Parathyroid adenoma (tissue), 2 donors: ENCODE measurements at regions not wholly inside any gene's neighbourhood (a gene's known extent, or its start where the extent isn't known, plus 50 kb on each side); places are given as distances from the start of the nearest gene placed in this dataset.

Experiments
- H2AFZ ChIP-seq: fragments of 300-600 bp; sonication (generic); one replicate; pipeline ENCODE4 v1.7.0; 2017; ENCODE audit warnings: antibody characterized with exemption, mild to moderate bottlenecking
- H3K27ac ChIP-seq: fragments of 300-600 bp; sonication (generic); one replicate; pipeline ENCODE4 v1.7.0; 2017
- H3K27me3 ChIP-seq: fragments of 300-600 bp; sonication (generic); one replicate; pipeline ENCODE4 v1.7.0; 2017; ENCODE audit warnings: low read length; ENCODE audit not compliant: control insufficient read depth, insufficient read depth
- H3K36me3 ChIP-seq: fragments of 300-600 bp; sonication (generic); one replicate; pipeline ENCODE4 v1.7.0; 2017; ENCODE audit warnings: low read length; ENCODE audit not compliant: control insufficient read depth, insufficient read depth
- H3K4me1 ChIP-seq: fragments of 300-600 bp; sonication (generic); one replicate; pipeline ENCODE4 v1.7.0; 2017; ENCODE audit warnings: control low read depth
- H3K4me2 ChIP-seq: fragments of 300-600 bp; sonication (generic); one replicate; pipeline ENCODE4 v1.7.0; 2017; ENCODE audit warnings: low read length
- H3K4me3 ChIP-seq: fragments of 300-600 bp; sonication (generic); one replicate; pipeline ENCODE4 v1.7.0; 2017; ENCODE audit warnings: low read depth, low read length
- H3K79me2 ChIP-seq: fragments of 300-600 bp; sonication (generic); one replicate; pipeline ENCODE4 v1.7.0; 2017; ENCODE audit warnings: control low read depth
- H3K9ac ChIP-seq: fragments of 300-600 bp; sonication (generic); one replicate; pipeline ENCODE4 v1.7.0; 2017; ENCODE audit warnings: mild to moderate bottlenecking
- H3K9me3 ChIP-seq: fragments of 300-600 bp; sonication (generic); one replicate; pipeline ENCODE4 v1.7.0; 2017; ENCODE audit warnings: low read length; ENCODE audit not compliant: control insufficient read depth
- TF ChIP-seq, protein P1 (sequence below): fragments of 300-600 bp; sonication (generic); IDR thresholded peaks from one replicate; pipeline ENCODE4 v1.7.0; 2017; ENCODE audit warnings: antibody characterized with exemption, mild to moderate bottlenecking
- donor health status: primary hyperparathyroidism.

DNA sequence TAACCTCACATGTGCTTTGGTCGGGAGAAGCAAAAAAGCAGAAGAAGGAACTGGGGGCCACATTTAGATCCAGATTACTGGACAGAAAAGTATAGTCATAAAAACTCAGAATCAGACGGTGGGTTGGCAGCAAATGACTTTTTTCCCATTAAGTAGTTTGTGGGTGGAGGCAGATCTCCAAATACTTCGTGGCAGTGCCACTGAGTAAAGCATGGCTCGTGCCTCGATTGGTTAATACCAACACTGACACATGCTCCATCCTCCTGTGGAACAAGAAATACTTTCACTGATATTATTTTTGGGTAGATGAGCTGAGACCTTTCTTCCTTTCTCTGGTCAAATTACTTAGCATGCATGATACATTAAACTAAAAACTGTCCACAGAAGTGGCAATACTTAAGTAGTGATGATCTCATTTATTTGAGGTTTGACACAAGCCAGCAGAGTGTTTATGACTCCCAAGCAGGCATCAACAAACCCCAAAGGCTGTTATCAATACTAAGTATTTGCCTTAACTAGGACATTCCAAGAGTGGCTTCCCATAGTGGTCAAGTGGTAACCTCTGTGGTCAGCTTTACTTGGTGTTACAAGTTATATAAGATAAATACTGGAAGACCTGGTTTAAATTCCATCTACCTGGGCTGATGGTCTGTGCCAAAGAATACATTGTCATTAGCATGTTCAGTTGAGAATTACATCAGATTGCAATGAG lies 500.0 kb upstream of the RUNX1 start:
- Histone ChIP-seq H3K27me3 (no peaks in the 10 kb centered on the region), H2AFZ (no peak overlapping the region), H3K4me1 (no peaks in the 10 kb centered on the region), H3K9ac (no peak overlapping the region), H3K4me2 (no peak overlapping the region), H3K4me3 (no peak overlapping the region), H3K36me3 (no peaks in the 10 kb centered on the region), H3K27ac (no peak overlapping the region), H3K79me2 (no peaks in the 10 kb centered on the region), H3K9me3 (no peaks in the 10 kb centered on the region)
- TF ChIP-seq, protein P1, sequence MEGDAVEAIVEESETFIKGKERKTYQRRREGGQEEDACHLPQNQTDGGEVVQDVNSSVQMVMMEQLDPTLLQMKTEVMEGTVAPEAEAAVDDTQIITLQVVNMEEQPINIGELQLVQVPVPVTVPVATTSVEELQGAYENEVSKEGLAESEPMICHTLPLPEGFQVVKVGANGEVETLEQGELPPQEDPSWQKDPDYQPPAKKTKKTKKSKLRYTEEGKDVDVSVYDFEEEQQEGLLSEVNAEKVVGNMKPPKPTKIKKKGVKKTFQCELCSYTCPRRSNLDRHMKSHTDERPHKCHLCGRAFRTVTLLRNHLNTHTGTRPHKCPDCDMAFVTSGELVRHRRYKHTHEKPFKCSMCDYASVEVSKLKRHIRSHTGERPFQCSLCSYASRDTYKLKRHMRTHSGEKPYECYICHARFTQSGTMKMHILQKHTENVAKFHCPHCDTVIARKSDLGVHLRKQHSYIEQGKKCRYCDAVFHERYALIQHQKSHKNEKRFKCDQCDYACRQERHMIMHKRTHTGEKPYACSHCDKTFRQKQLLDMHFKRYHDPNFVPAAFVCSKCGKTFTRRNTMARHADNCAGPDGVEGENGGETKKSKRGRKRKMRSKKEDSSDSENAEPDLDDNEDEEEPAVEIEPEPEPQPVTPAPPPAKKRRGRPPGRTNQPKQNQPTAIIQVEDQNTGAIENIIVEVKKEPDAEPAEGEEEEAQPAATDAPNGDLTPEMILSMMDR, result no peak

DNA sequence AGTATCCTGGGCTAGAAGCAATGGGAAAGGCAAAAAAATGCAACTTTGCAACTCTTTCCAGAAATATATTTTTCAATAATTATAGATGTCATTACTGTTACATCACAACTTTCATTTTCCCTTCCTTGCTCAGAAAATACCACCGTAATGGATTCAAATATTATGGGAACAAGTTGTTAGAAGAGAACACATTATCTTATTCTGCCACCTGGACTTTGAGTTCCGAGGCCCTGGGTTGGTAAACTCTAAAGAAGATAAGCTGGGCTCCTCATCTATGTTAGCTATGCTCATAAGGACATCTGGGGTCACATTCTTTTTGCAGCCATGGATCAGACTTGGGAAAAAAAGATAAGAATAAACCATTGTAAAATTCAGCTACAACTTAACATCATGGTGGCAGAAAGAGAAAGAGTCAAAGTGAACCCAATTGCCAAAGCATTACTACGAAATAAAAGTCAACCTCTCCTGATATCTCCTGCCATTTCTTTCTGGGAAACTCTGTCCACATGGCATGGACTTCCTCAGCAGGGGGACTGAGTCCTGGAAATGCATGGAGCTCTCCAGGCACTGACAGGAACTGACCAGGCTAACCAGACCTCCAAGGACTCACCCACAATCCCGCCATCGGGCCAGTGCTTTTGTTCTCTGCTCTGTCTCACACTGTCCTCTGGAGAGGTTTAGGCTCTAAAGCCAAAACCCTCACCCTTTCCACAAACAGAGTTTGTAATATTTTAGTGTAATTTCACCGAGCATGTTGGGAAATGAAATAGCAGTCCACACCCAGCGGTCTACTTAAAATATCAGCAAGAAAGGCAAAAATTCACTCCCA lies 499.1 kb upstream of the RUNX1 start:
- Histone ChIP-seq H2AFZ (no peak overlapping the region), H3K27me3 (no peaks in the 10 kb centered on the region), H3K4me3 (no peak overlapping the region), H3K4me1 (no peaks in the 10 kb centered on the region), H3K4me2 (no peak overlapping the region), H3K27ac (no peak overlapping the region), H3K9ac (no peak overlapping the region), H3K79me2 (no peaks in the 10 kb centered on the region), H3K36me3 (no peaks in the 10 kb centered on the region), H3K9me3 (no peaks in the 10 kb centered on the region)
- TF ChIP-seq, protein P1, result no peak

DNA sequence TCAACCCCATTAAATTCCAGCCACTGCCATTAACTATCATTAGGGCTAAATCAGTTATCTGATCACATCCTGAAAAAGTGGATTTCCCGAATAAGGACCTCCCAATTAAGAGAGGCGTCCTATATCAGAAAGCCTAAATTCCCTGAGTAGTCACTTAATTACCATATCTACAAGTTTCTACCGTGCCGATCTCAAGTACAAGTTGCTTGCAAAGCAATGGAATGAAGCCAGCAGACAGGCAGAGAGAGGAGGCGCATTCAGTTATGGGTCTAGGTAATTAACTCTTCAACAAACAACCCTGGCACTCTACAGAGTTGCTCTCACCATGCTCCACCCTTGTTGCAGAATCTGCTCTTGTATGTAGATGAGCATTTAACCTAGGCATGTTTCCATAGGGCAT lies 494.6 kb upstream of the RUNX1 start:
- no peak overlapping the region for H2AFZ ChIP-seq
- no peak overlapping the region for H3K27ac ChIP-seq
- H3K79me2 ChIP-seq, result no peaks in the 10 kb centered on the region
- no peaks in the 10 kb centered on the region for H3K36me3 ChIP-seq
- no peaks in the 10 kb centered on the region for H3K27me3 ChIP-seq
- no peaks in the 10 kb centered on the region for H3K9me3 ChIP-seq
- H3K4me3 ChIP-seq, result no peak overlapping the region
- H3K4me1 ChIP-seq, result no peaks in the 10 kb centered on the region
- TF ChIP-seq, protein P1, result no peak
- H3K4me2 ChIP-seq, result no peak overlapping the region
- no peak overlapping the region for H3K9ac ChIP-seq

DNA sequence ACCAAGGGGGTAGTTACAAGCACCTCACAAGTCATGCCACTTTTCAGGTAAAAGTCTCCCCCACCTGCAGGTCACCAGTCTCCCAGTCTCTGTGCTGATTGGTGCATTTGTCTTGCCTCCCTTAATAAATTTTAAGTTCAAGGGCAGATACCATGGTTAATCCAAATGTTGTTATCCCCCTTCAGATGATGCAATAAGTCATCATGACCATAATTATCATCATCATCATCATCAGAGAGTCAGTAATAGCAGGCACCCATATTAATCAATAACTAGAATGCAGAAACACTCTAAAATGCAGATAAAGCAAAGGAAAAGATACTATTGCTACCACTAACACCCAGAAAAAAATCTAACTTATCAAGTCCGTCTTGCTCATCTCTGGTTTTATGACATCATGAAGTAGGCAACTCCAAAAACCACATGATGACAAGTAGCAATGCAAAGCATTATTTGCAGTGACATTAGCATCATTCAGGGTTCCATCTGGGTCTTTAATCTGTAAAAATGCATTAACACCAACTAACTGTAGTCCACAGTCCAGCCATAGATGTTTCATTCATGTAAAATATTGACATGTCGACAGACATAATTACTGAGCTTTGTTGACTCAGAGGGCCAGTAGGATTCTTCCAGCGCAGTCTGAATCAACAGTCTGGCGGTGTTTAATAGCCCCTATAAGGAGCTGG lies 492.0 kb upstream of the RUNX1 start:
- H3K4me1 ChIP-seq, result no peaks in the 10 kb centered on the region
- H3K9ac ChIP-seq, result no peak overlapping the region
- no peaks in the 10 kb centered on the region for H3K36me3 ChIP-seq
- TF ChIP-seq, protein P1, result no peak
- H2AFZ ChIP-seq, result no peak overlapping the region
- no peaks in the 10 kb centered on the region for H3K79me2 ChIP-seq
- H3K4me2 ChIP-seq, result no peak overlapping the region
- no peaks in the 10 kb centered on the region for H3K9me3 ChIP-seq
- no peak overlapping the region for H3K27ac ChIP-seq
- no peaks in the 10 kb centered on the region for H3K27me3 ChIP-seq
- H3K4me3 ChIP-seq, result no peak overlapping the region
